ENCODE measurements at regions not wholly inside any gene's neighbourhood (a gene's known extent, or its start where the extent isn't known, plus 50 kb on each side); places are given as distances from the start of the nearest gene placed in this dataset.
"Not testable (repeated sequence)": the region's sequence is repeated elsewhere in the genome, so short reads cannot be mapped to it uniquely, and the experiment has no call there.

GRCh38 chr10:81472927-81473470, 402.0 kb upstream of the NRG3 start:
- no peak for DNase-seq (ENCODE audit: low read depth)

- DNase-seq (ENCODE audit: low read depth): no peak
These were observed 401.2 kb upstream of the NRG3 start for GRCh38 chr10:81473755-81474154.

GRCh38 chr10:81479316-81479715, 395.7 kb upstream of the NRG3 start:
- DNase-seq (ENCODE audit: low read depth): no peak

- no peak for DNase-seq (ENCODE audit: low read depth)
These were observed 378.4 kb upstream of the NRG3 start for GRCh38 chr10:81496626-81497025.

- no peak for DNase-seq (ENCODE audit: low read depth)
These were observed 376.9 kb upstream of the NRG3 start for GRCh38 chr10:81498011-81498551.

GRCh38 chr10:81502677-81503359, 372.2 kb upstream of the NRG3 start:
- no peak for DNase-seq (ENCODE audit: low read depth)

GRCh38 chr10:81505777-81506176, 369.2 kb upstream of the NRG3 start:
- DNase-seq (ENCODE audit: low read depth): not testable (repeated sequence)

GRCh38 chr10:81514811-81515210, 360.2 kb upstream of the NRG3 start:
- DNase-seq (ENCODE audit: low read depth): no peak

- DNase-seq (ENCODE audit: low read depth): no peak
These were observed 354.3 kb upstream of the NRG3 start for GRCh38 chr10:81520688-81521087.

- DNase-seq (ENCODE audit: low read depth): no peak
These were observed 350.5 kb upstream of the NRG3 start for GRCh38 chr10:81524467-81524866.

- no peak for DNase-seq (ENCODE audit: low read depth)
These were observed 342.6 kb upstream of the NRG3 start for GRCh38 chr10:81532403-81532802.

- no peak for DNase-seq (ENCODE audit: low read depth)
These were observed 340.0 kb upstream of the NRG3 start for GRCh38 chr10:81534991-81535390.

- DNase-seq (ENCODE audit: low read depth): no peak
These were observed 333.5 kb upstream of the NRG3 start for GRCh38 chr10:81541517-81541916.

GRCh38 chr10:81546243-81546642, 328.8 kb upstream of the NRG3 start:
- no peak for DNase-seq (ENCODE audit: low read depth)

GRCh38 chr10:81548160-81548559, 326.8 kb upstream of the NRG3 start:
- no peak for DNase-seq (ENCODE audit: low read depth)

GRCh38 chr10:81564143-81564542, 310.9 kb upstream of the NRG3 start:
- DNase-seq (ENCODE audit: low read depth): no peak

- DNase-seq (ENCODE audit: low read depth): no peak
These were observed 305.5 kb upstream of the NRG3 start for GRCh38 chr10:81569488-81569887.

- no peak for DNase-seq (ENCODE audit: low read depth)
These were observed 304.6 kb upstream of the NRG3 start for GRCh38 chr10:81570349-81570748.

- DNase-seq (ENCODE audit: low read depth): no peak
These were observed 303.9 kb upstream of the NRG3 start for GRCh38 chr10:81570878-81571794.

GRCh38 chr10:81575036-81575435, 300.0 kb upstream of the NRG3 start:
- DNase-seq (ENCODE audit: low read depth): no peak

- DNase-seq (ENCODE audit: low read depth): no peak
These were observed 298.7 kb upstream of the NRG3 start for GRCh38 chr10:81576336-81576735.

GRCh38 chr10:81594991-81595390, 280.0 kb upstream of the NRG3 start:
- DNase-seq (ENCODE audit: low read depth): no peak

GRCh38 chr10:81600185-81600584, 274.8 kb upstream of the NRG3 start:
- DNase-seq (ENCODE audit: low read depth): no peak

All from T-helper 22 cell (primary cell).